Glutamatergic neuron (in vitro differentiated cells): ENCODE measurements at regions not wholly inside any gene's neighbourhood (a gene's known extent, or its start where the extent isn't known, plus 50 kb on each side); places are given as distances from the start of the nearest gene placed in this dataset.

ENCODE experiments used
- DNase-seq: peaks from one replicate; pipeline ENCODE4 v3.0.0; 2022
- H3K27ac Mint-ChIP-seq: one replicate; pipeline ENCODE4 v1.8.0; 2020; ENCODE audit warnings: mild to moderate bottlenecking, mixed read lengths, inconsistent platforms; ENCODE audit not compliant: unreplicated experiment
- H3K27me3 Mint-ChIP-seq: one replicate; pipeline ENCODE4 v1.8.0; 2020; ENCODE audit warnings: mild to moderate bottlenecking, moderate library complexity, mixed read lengths, inconsistent platforms; ENCODE audit not compliant: unreplicated experiment
- H3K36me3 Mint-ChIP-seq: one replicate; pipeline ENCODE4 v1.8.0; 2020; ENCODE audit warnings: mild to moderate bottlenecking, mixed read lengths, inconsistent platforms; ENCODE audit not compliant: unreplicated experiment
- H3K4me1 Mint-ChIP-seq: one replicate; pipeline ENCODE4 v1.8.0; 2020; ENCODE audit warnings: mild to moderate bottlenecking, low read depth, mixed read lengths, inconsistent platforms; ENCODE audit not compliant: unreplicated experiment
- H3K4me3 Mint-ChIP-seq: one replicate; pipeline ENCODE4 v1.8.0; 2020; ENCODE audit warnings: mild to moderate bottlenecking, mixed read lengths, inconsistent platforms; ENCODE audit not compliant: unreplicated experiment
- H3K9me3 Mint-ChIP-seq: one replicate; pipeline ENCODE4 v1.8.0; 2020; ENCODE audit warnings: mild to moderate bottlenecking, moderate library complexity, mixed read lengths, inconsistent platforms; ENCODE audit not compliant: unreplicated experiment
- TF ChIP-seq, protein P1 (sequence below): fragments of 200-600 bp; sonication (generic); IDR thresholded peaks from one replicate; pipeline ENCODE4 v1.5.0; 2021; ENCODE audit not compliant: partially characterized antibody, unreplicated experiment

DNA sequence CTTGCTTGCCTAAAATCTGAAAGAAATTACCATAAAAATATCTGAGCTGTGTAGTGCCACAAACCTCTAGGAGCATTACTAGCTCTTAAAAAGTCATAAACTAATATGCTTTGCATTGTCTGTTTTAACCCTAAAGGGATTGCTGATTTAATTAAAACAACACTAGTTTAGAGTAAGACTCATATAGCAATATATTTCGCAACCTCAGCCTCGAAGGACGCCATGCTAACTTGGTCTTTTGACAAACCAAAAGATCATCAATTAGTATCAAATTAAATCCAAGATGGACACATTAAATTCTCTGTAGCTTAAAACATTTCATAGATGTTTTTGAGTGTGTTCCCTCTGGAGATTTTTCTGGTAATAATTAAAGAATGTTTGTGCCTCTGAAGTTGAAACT is 74.8 kb upstream of the KCNQ5 start:
- H3K36me3 Mint-ChIP-seq = peaks cover 11% of the 10 kb centered on the region
- no peak for DNase-seq
- no peak overlapping the region for H3K4me3 Mint-ChIP-seq
- peaks cover 5% of the 10 kb centered on the region for H3K9me3 Mint-ChIP-seq
- H3K4me1 Mint-ChIP-seq = no peaks in the 10 kb centered on the region
- TF ChIP-seq, protein P1, sequence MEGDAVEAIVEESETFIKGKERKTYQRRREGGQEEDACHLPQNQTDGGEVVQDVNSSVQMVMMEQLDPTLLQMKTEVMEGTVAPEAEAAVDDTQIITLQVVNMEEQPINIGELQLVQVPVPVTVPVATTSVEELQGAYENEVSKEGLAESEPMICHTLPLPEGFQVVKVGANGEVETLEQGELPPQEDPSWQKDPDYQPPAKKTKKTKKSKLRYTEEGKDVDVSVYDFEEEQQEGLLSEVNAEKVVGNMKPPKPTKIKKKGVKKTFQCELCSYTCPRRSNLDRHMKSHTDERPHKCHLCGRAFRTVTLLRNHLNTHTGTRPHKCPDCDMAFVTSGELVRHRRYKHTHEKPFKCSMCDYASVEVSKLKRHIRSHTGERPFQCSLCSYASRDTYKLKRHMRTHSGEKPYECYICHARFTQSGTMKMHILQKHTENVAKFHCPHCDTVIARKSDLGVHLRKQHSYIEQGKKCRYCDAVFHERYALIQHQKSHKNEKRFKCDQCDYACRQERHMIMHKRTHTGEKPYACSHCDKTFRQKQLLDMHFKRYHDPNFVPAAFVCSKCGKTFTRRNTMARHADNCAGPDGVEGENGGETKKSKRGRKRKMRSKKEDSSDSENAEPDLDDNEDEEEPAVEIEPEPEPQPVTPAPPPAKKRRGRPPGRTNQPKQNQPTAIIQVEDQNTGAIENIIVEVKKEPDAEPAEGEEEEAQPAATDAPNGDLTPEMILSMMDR = no peak
- peaks cover 4% of the 10 kb centered on the region for H3K27me3 Mint-ChIP-seq
- no peak overlapping the region for H3K27ac Mint-ChIP-seq

- no peak overlapping the region for H3K27ac Mint-ChIP-seq
- no peak overlapping the region for H3K4me3 Mint-ChIP-seq
- DNase-seq = no peak
- TF ChIP-seq, protein P1 = no peak
- H3K27me3 Mint-ChIP-seq = peaks cover 4% of the 10 kb centered on the region
- peaks cover 3% of the 10 kb centered on the region for H3K9me3 Mint-ChIP-seq
- H3K36me3 Mint-ChIP-seq = no peaks in the 10 kb centered on the region
- peaks cover 17% of the 10 kb centered on the region for H3K4me1 Mint-ChIP-seq
Observed at GRCh38 chr6:72551470-72551869, 70.4 kb upstream of the KCNQ5 start.

DNA sequence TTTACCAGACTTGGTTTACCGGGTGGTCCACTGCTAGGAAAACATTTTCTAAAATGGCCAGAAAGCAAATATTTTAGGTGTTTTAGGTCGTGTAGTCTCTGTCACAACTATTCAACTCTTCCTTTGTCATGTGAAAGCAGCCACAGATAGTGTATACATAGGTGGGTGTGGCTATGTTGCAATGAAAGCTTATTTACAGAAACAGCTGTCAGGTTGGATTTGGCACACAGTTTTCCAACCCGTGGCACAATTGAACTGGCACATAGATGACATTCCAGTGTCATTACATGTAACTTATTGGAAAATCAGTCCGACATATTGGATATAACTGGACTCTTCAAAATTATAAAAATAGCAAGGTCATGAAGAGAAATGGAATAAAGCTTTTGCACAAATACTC is 68.9 kb upstream of the KCNQ5 start:
- no peaks in the 10 kb centered on the region for H3K36me3 Mint-ChIP-seq
- peaks cover 22% of the 10 kb centered on the region for H3K4me1 Mint-ChIP-seq
- no peak overlapping the region for H3K27ac Mint-ChIP-seq
- DNase-seq = no peak
- peaks cover 4% of the 10 kb centered on the region for H3K9me3 Mint-ChIP-seq
- H3K27me3 Mint-ChIP-seq = peaks cover 4% of the 10 kb centered on the region
- no peak overlapping the region for H3K4me3 Mint-ChIP-seq
- TF ChIP-seq, protein P1 = no peak

DNA sequence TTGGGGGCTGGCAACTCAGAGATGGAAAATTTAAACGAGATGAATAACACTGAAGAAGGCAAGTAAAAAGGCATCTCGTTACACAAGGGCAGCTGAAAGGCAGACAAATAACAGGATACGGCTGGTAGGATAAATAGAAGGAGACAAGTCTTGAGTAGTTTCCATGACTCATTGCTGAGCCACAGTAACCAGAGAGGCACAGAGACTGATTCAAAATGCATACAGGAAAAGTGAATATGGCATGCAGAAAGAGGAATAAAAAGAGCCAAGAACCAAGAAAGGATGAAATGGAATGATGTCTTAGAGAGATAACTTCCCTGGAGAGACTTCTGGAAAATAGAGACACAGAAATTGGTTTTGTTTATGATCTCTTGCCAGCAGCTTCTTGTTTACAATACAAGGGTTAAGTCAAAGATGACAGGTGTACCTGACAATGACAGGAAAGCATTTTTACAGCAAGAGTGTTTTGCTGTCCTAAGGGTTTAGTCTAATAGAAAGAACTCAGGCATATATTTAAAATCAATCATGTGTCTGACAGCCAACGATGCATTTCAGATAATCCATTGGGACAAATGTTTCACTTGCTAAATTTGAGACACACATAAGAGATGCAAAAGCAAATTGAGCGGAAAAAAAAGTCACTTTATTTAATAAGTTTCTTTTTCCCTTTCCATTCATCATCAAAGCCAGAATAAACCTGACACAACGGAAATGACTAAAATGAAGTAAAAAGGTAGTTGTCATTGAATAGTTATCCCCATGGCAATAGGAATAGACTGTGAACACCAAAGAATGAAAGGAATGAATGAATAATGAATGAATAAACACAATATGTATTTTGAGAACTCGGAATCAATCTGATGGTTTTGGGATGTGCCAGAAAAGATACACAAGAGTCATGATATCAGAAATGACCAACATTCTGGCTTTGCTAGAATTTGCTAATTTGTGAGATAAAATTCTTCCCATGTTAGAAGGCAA is 68.0 kb upstream of the KCNQ5 start:
- TF ChIP-seq, protein P1 = no peak
- no peak for DNase-seq
- Mint-ChIP-seq H3K36me3 (no peaks in the 10 kb centered on the region), H3K27ac (peak overlapping the region; percentile 11), H3K4me1 (peaks cover 22% of the 10 kb centered on the region), H3K27me3 (peaks cover under 1% of the 10 kb centered on the region), H3K4me3 (peak overlapping the region; percentile 2), H3K9me3 (peaks cover 4% of the 10 kb centered on the region)

- TF ChIP-seq, protein P1 = no peak
- Mint-ChIP-seq H3K36me3 (no peaks in the 10 kb centered on the region), H3K4me3 (no peak overlapping the region), H3K4me1 (peaks cover 22% of the 10 kb centered on the region), H3K27me3 (no peaks in the 10 kb centered on the region), H3K9me3 (peaks cover 4% of the 10 kb centered on the region), H3K27ac (no peak overlapping the region)
- no peak for DNase-seq
Observed at GRCh38 chr6:72554761-72555221, 67.1 kb upstream of the KCNQ5 start.
